ENCODE measurements at regions not wholly inside any gene's neighbourhood (a gene's known extent, or its start where the extent isn't known, plus 50 kb on each side); places are given as distances from the start of the nearest gene placed in this dataset.

DNA sequence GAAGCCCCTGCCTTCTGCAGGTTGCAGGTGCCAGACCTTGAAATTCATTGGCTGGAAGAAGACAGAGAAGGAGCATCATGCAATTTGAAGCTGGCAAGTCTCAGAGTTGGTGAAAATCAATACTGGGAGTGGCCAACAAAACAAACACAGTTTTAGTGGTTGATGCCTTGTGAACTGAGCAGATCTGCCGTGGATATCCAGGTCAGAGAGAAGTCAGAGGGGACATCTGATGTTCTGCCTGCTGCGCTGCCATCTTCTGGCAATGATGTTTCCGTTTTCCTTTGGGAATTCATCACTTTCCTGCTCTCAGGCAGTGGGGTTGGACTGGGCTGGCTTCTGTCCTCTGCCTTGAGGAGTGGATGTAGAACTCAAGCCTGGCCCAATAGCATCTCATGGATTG is 132.0 kb downstream of the RPS24 start:
- Histone ChIP-seq H3K27ac (ENCODE audit: low read length) (no peak overlapping the region), H3K79me2 (ENCODE audit: low read length) (no peaks in the 10 kb centered on the region), H3K9me3 (ENCODE audit: low read length) (no peaks in the 10 kb centered on the region), H3K4me2 (ENCODE audit: low read length) (no peak overlapping the region), H3K9ac (ENCODE audit: low read length) (no peak overlapping the region), H3K4me3 (ENCODE audit: low read length) (no peak overlapping the region), H3K27me3 (ENCODE audit: low read length) (peaks cover 60% of the 10 kb centered on the region), H3F3A (ENCODE audit: low read length, unreplicated experiment) (no peaks in the 10 kb centered on the region), H3K4me1 (ENCODE audit: insufficient read depth, low read length) (no peaks in the 10 kb centered on the region; the same call in 1 of the 2 replicates), H2AFZ (ENCODE audit: low read length) (no peak overlapping the region), H3K9me2 (replicated peaks; ENCODE audit: low read length) (no peaks in the 10 kb centered on the region), H3K36me3 (ENCODE audit: low read depth, low read length) (no peaks in the 10 kb centered on the region), H4K20me1 (ENCODE audit: low read length) (no peaks in the 10 kb centered on the region)
- ChIA-PET POLR2A (ENCODE audit: unreplicated experiment) (no interaction called here), CTCF (no interaction called here)
- BruUV-seq (replicated peaks), result no TSS peak
- intact Hi-C loops (cut with micrococcal nuclease), result loop anchor here (1.0 kb wide), 1 partner anchor 118 kb away; no protein-coding TSS in a partner anchor
- ATAC-seq (peak; percentile 81), DNase-seq (peak; percentile 83)
- TF ChIP-seq EZH2phosphoT487 (IDR thresholded peaks at IDR 0.05; ENCODE audit: borderline replicate concordance, low read length) (no peak), EZH2 (IDR thresholded peaks at IDR 0.05; ENCODE audit: low read length, unreplicated experiment) (no peak)
- TF ChIP-seq, protein P1, sequence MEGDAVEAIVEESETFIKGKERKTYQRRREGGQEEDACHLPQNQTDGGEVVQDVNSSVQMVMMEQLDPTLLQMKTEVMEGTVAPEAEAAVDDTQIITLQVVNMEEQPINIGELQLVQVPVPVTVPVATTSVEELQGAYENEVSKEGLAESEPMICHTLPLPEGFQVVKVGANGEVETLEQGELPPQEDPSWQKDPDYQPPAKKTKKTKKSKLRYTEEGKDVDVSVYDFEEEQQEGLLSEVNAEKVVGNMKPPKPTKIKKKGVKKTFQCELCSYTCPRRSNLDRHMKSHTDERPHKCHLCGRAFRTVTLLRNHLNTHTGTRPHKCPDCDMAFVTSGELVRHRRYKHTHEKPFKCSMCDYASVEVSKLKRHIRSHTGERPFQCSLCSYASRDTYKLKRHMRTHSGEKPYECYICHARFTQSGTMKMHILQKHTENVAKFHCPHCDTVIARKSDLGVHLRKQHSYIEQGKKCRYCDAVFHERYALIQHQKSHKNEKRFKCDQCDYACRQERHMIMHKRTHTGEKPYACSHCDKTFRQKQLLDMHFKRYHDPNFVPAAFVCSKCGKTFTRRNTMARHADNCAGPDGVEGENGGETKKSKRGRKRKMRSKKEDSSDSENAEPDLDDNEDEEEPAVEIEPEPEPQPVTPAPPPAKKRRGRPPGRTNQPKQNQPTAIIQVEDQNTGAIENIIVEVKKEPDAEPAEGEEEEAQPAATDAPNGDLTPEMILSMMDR (conservative IDR thresholded peaks at IDR 0.05; ENCODE audit: low read depth, low read length), result peak; percentile 95

DNA sequence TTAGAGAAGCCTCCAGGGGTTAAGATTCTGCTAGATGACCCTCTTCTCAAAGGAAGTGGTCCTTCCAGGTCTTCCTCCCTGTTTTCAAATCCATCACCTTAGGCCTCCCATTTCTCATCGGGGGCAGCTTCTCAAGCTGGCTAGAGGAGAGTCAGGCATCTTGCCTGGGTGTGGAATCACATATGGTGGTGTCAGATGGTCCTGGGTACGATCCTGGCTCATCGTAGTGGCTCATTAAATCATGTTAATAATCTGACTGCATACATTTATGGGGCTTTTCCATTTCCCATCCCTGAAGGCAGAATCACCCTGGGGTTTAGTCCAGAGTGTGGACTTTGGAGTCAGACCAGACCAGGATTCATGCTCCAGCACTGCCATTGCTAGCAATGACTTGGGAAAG is 132.6 kb downstream of the RPS24 start:
- Histone ChIP-seq H3K9me2 (replicated peaks; ENCODE audit: low read length) (no peaks in the 10 kb centered on the region), H2AFZ (ENCODE audit: low read length) (no peak overlapping the region), H3K4me1 (ENCODE audit: insufficient read depth, low read length) (no peaks in the 10 kb centered on the region; the same call in 1 of the 2 replicates), H4K20me1 (ENCODE audit: low read length) (no peaks in the 10 kb centered on the region), H3K4me2 (ENCODE audit: low read length) (no peak overlapping the region), H3K36me3 (ENCODE audit: low read depth, low read length) (no peaks in the 10 kb centered on the region), H3K9me3 (ENCODE audit: low read length) (no peaks in the 10 kb centered on the region), H3F3A (ENCODE audit: low read length, unreplicated experiment) (no peaks in the 10 kb centered on the region), H3K4me3 (ENCODE audit: low read length) (no peak overlapping the region), H3K9ac (ENCODE audit: low read length) (no peak overlapping the region), H3K27ac (ENCODE audit: low read length) (no peak overlapping the region), H3K79me2 (ENCODE audit: low read length) (no peaks in the 10 kb centered on the region), H3K27me3 (ENCODE audit: low read length) (peaks cover 57% of the 10 kb centered on the region)
- DNase-seq (no peak), ATAC-seq (no peak)
- no peak for TF ChIP-seq EZH2 (IDR thresholded peaks at IDR 0.05; ENCODE audit: low read length, unreplicated experiment)
- TF ChIP-seq, protein P1 (conservative IDR thresholded peaks at IDR 0.05; ENCODE audit: low read depth, low read length), result no peak
- no peak for TF ChIP-seq EZH2phosphoT487 (IDR thresholded peaks at IDR 0.05; ENCODE audit: borderline replicate concordance, low read length)
- CTCF ChIA-PET, result interaction anchor here (1.0 to 1.3 kb wide), 2 partner anchors 116 to 119 kb away, joined by 3 read pairs; no protein-coding TSS in a partner anchor
- POLR2A ChIA-PET (ENCODE audit: unreplicated experiment), result no interaction called here
- no TSS peak for BruUV-seq (replicated peaks)
- intact Hi-C loops (cut with micrococcal nuclease), result no loop called here

DNA sequence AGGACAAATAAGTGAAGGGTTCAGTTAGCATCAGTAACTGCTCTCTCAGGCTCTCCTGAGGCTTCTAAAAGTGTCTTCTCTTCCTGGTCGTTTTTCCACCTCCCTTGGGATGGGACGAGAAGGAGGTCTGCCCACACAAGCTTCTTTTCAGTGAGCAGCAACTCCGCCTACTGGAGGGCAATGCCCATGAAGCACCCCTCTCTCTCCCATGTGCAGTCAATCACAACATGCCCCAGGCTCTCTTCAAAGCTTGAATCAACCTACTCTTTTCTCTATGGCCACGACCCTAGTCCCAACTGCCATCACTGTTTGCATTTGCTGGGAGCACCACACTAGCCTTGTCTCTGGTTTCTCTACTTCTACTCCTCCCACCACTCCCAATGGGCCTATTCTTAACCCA is 135.6 kb downstream of the RPS24 start:
- H3K36me3 ChIP-seq (ENCODE audit: low read depth, low read length), result no peaks in the 10 kb centered on the region
- no peak overlapping the region for H3K4me2 ChIP-seq (ENCODE audit: low read length)
- no peaks in the 10 kb centered on the region for H3F3A ChIP-seq (ENCODE audit: low read length, unreplicated experiment)
- H3K9me2 ChIP-seq (replicated peaks; ENCODE audit: low read length), result no peaks in the 10 kb centered on the region
- BruUV-seq (replicated peaks), result no TSS peak
- CTCF ChIA-PET, result no interaction called here
- no peaks in the 10 kb centered on the region for H3K9me3 ChIP-seq (ENCODE audit: low read length)
- no peaks in the 10 kb centered on the region for H4K20me1 ChIP-seq (ENCODE audit: low read length)
- no peak overlapping the region for H3K4me3 ChIP-seq (ENCODE audit: low read length)
- no peak for DNase-seq
- POLR2A ChIA-PET (ENCODE audit: unreplicated experiment), result interaction anchor here (0.6 kb wide), 1 partner anchor 1168 kb away, joined by 4 read pairs; no protein-coding TSS in a partner anchor
- no peak for ATAC-seq
- H2AFZ ChIP-seq (ENCODE audit: low read length), result no peak overlapping the region
- no peak overlapping the region for H3K27ac ChIP-seq (ENCODE audit: low read length)
- no peaks in the 10 kb centered on the region; the same call in 1 of the 2 replicates for H3K4me1 ChIP-seq (ENCODE audit: insufficient read depth, low read length)
- H3K27me3 ChIP-seq (ENCODE audit: low read length), result peaks cover 61% of the 10 kb centered on the region
- intact Hi-C loops (cut with micrococcal nuclease), result no loop called here
- H3K9ac ChIP-seq (ENCODE audit: low read length), result no peak overlapping the region
- H3K79me2 ChIP-seq (ENCODE audit: low read length), result no peaks in the 10 kb centered on the region
- TF ChIP-seq, protein P1 (conservative IDR thresholded peaks at IDR 0.05; ENCODE audit: low read depth, low read length), result no peak
- TF ChIP-seq EZH2phosphoT487 (IDR thresholded peaks at IDR 0.05; ENCODE audit: borderline replicate concordance, low read length) (no peak), EZH2 (IDR thresholded peaks at IDR 0.05; ENCODE audit: low read length, unreplicated experiment) (no peak)

All from PC-3 (cell line).